HG02759 (cell line): ENCODE measurements at regions not wholly inside any gene's neighbourhood (a gene's known extent, or its start where the extent isn't known, plus 50 kb on each side); places are given as distances from the start of the nearest gene placed in this dataset.
A peak's percentile ranks its signal among the peaks of the same experiment; 100 is the strongest.
"Not testable (repeated sequence)": the region's sequence is repeated elsewhere in the genome, so short reads cannot be mapped to it uniquely, and the experiment has no call there.

ENCODE experiments used
- ATAC-seq: cut with Tn5 transposase; IDR thresholded peaks from one replicate; pipeline ENCODE4 v1.9.1; 2021; ENCODE audit warnings: mild to moderate bottlenecking, moderate library complexity; ENCODE audit not compliant: unreplicated experiment

DNA sequence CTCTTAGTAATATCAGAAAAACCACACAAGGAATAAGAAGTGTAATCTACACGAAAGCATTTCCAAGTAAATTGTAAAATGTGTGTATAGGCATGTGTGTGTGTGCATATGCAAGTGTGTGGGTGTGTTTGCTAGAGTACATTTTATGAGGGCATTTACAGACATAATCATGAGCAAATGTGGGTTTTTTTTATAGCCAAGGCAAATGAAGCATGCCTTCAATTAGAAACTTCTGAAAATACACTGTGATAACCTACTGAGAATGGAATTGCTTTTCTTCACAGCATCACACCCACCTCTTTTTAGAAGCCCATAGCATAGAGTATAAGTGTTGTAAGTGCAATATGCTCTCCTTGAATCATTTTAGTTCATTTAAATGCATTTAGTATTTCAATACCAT, 1721.1 kb downstream of the GRIK2 start:
- no peak for ATAC-seq

GRCh38 chr6:103113416-103113815, 1719.9 kb downstream of the GRIK2 start:
- no peak for ATAC-seq

DNA sequence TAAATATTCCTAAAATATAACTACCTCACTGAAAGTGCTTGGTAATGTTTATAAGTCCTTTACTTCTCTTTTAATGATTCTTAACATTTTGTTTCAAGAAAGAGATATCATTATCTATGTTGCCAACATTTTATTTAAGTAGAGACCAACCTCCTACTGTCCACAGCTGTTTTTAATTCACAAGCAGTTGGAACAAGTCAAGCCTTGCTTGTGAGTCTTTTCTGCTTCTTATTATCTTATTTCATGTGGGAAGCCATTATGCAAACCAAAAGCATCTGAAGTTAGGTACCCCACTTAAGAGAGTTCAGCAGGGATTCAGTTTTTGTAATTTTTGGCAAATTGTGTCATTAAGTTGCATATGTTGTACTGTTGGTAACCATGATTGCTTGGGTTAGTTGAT, 1714.5 kb downstream of the GRIK2 start:
- no peak for ATAC-seq

DNA sequence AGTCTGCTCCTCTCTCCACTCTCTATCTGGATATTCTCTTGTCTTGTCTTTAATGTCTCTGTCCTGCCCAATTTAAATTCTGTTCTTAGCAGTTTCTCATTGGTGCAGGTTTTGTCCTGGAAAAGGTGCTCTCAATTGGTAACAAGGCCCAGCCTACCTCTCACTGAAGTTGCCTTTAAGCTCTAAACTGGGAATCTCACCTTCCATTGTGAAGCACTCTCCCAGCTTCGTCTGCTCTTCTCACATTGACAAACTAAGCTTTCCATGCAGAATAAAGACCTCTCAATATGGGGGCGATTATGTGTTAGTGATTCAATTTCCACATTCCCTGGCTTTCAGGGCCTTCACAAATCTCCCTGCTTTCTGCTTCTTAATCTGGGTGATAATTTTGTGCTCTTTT, 1712.2 kb downstream of the GRIK2 start:
- no peak for ATAC-seq

DNA sequence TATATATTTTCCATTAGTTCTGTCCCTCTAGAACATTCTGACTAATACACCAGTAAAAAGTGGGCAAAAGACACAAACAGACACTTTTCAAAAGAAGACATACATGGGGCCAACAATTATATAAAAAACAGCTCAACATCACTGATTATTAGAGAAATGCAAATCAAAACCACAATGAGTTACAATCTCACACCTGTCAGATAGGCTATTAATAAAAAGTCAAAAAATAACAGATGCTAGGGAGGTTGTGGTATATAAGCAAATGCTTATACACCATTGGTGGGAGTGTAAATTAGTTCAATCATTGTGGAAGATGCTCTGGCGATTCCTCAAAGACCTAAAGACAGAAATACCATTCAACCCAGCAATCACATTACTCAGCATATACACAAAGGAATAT, 1707.8 kb downstream of the GRIK2 start:
- no peak for ATAC-seq

DNA sequence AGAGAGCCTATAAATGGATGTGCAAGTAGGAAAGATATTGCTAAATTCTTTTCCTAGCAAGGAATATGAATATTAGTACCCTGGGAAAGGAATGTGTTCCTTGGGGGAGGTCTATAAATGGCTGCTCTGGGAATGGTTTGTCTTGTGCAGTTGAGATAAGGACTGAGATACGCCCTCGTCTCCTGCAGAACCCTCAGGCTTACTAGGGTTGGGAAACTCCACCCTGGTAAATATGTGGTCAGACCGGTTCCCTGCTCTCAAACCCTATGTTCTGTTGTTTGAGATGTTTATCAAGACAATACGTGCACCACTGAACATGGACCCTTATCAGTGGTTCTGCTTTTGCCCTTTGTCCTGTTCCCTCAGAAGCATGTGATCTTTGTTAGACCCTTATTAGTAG, 1698.9 kb downstream of the GRIK2 start:
- ATAC-seq: not testable (repeated sequence)

DNA sequence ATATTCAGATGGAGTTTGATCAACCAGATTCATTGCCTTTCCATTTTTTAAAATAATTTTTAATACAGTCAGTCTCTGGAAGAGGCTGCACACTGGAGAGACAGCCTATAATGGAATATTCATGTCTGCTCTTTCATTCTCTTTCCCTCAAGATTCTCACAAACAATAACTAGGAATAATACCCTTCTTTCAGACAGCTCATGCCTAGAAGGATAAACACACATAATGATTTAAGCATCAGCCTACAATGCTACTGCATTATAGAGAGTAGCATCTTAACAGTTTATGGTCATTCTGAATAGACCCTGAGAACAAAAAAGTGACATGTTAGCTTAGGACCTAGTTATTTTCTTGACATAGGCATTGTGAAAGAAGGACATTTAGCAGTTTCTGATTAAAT, 1692.3 kb downstream of the GRIK2 start:
- no peak for ATAC-seq

- no peak for ATAC-seq
Measured at GRCh38 chr6:103081876-103082630, 1688.5 kb downstream of the GRIK2 start.

DNA sequence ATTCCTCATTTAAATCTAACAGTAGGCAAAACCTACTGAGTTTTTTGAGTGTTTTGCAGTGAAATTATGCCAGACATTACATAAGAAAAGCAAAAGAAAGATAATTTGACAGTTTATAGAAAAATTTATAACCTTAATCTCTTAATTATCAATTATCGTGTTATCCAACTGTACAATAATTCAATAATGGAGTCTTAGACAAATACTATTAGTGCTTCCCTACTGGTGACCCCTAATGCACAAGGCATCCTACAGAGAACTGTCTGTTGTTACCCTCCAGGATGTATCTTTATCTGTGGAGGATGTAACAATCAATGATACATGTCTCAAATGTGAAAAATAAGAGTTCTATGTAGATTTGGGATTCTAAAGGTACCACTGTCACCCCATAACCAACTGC, 1687.6 kb downstream of the GRIK2 start:
- no peak for ATAC-seq

DNA sequence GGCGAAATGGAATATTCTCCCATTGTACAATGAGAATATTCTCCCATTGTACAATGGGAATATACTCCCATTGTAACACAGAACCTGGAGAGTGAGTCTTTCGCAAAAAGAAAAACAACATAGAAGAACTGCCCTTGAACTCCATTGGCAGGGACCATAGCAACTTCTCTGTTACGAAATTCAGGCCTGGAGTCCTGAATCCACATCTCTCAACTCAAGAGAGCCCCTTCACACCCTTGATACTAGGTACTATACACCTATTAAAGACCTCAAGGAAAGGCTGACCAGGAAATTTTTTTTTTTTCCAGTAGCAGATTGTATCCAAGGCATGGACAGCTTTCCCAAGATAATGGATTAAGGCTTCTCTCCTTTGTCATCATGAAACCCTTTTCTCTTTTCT, 1687.0 kb downstream of the GRIK2 start:
- no peak for ATAC-seq

DNA sequence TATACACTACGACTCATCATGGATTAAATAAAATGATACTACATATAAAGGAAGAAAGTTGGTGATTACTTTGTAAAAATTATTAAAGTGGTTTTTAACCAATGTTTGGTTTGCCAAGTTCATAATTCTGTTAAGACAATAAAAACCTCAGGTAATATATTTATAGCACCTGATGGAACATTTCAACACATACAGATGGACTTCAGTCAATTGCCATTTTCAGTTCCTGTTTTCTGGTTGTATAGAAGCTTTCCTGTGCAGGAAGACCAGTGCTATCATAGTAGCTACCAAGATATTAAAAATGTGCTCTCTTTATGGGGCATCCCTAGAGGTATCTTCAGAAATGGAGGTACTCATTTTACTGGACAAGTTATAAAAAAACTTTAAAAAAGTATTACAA, 1686.4 kb downstream of the GRIK2 start:
- ATAC-seq: peak; percentile 87

DNA sequence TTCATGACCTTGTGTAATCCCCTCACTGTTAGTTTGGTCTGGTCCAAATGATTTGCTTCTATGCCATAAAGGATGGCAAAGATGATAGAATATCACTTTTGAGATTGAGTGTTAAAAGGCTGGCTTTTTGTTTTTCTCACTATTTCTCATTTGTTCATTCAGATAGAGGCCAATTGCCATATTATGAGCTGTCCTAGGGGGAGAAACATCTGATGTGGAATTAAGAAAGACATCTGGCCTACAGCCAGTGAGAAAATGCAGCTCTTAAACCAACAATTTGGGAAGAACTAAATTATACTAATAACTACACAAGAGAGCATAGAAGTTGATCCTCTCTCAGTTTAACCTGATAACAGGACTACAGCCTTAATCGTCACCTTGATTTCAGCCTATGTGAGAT, 1668.6 kb downstream of the GRIK2 start:
- ATAC-seq: no peak

GRCh38 chr6:103047567-103047966, 1654.1 kb downstream of the GRIK2 start:
- no peak for ATAC-seq

DNA sequence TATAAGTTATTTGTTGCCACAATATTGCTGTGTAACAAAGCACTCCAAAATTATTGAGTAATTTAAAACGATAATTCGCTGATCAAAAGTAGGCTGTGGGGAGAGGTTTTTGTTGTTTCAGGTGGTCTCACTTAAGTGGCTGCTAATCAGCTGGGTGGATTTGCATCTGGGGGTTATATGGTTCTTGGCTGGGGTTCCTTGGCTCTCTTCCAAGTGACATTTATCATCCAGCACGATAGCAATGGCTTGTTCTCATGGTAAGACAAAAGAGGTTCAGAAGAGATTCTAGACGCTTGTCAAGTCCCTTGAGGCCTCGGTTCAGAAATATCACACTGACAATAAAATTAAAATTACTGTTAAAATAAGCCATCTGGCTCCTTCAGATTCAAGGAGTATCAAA, 1648.8 kb downstream of the GRIK2 start:
- ATAC-seq: no peak

GRCh38 chr6:103036846-103037245, 1643.3 kb downstream of the GRIK2 start:
- no peak for ATAC-seq

GRCh38 chr6:103027271-103027931, 1633.9 kb downstream of the GRIK2 start:
- no peak for ATAC-seq

GRCh38 chr6:103018426-103018825, 1624.9 kb downstream of the GRIK2 start:
- no peak for ATAC-seq

DNA sequence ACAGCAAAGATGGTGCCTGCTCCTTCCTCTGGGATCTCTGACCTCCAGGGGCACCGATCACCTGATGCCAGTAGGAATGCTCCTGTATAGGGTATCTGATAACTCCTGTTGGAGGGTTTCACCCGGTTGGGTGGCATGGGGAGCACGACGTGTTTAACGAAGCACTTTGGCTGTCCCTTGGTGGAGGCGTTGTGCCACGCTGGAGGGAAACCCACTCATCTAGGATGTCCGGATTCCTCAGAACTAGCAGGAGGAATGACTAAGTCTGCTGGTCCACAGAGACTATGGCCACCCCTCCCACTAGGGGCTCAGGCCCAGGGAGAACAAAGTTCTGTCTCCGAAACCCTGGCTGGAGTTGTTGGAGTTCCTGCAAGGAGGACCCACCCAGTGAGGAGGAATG, 1624.4 kb downstream of the GRIK2 start:
- ATAC-seq: no peak

GRCh38 chr6:103011605-103012004, 1618.1 kb downstream of the GRIK2 start:
- ATAC-seq: no peak

- peak; percentile 50 for ATAC-seq
Measured at GRCh38 chr6:103002282-103002681, 1608.8 kb downstream of the GRIK2 start.

- ATAC-seq: no peak
Measured at GRCh38 chr6:103001724-103002123, 1608.2 kb downstream of the GRIK2 start.

DNA sequence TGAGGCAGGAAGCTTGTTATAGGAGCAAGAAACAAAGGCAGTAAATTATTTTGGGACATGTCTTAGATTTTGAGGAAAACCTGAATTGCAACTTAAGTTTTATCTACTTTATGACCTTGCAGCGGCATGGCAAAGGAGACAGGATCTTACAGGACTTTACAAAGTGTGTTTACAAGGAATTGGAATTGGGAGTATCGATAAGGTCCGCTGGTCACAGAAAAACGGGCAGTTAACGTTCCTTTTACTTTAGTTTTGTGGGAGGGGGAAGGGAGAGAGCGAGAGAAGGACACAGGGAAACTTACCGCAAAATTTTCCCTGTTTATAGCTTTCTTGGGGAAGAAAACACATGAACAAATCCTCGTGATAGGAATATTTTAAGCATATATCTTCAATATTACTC, 1607.2 kb downstream of the GRIK2 start:
- no peak for ATAC-seq

DNA sequence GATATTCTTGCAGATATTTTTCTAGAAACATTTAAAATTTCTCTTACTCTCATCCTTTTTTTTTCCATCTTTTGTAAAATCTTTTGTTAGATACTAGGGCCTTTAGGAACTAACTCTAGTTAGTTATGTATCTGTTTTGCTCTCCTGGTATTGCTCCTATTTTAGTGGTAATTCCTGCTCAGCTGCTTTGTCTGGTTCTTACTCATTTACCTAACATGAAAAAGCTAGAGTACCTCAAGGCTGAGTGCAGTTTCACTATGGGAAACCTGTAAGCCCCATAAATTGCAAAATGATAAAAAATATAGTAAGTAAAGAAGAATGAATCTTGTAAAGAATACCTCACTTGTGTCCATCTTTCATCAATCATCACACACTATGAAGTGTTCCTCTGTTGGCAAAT, 1602.0 kb downstream of the GRIK2 start:
- no peak for ATAC-seq
